GM21737 (cell line): ENCODE measurements at regions not wholly inside any gene's neighbourhood (a gene's known extent, or its start where the extent isn't known, plus 50 kb on each side); places are given as distances from the start of the nearest gene placed in this dataset.
"Not testable (repeated sequence)": the region's sequence is repeated elsewhere in the genome, so short reads cannot be mapped to it uniquely, and the experiment has no call there.

Experiments used
- ATAC-seq: cut with Tn5 transposase; IDR thresholded peaks from one replicate; pipeline ENCODE4 v1.9.1; 2021; ENCODE audit warnings: mild to moderate bottlenecking, moderate library complexity; ENCODE audit not compliant: unreplicated experiment

DNA sequence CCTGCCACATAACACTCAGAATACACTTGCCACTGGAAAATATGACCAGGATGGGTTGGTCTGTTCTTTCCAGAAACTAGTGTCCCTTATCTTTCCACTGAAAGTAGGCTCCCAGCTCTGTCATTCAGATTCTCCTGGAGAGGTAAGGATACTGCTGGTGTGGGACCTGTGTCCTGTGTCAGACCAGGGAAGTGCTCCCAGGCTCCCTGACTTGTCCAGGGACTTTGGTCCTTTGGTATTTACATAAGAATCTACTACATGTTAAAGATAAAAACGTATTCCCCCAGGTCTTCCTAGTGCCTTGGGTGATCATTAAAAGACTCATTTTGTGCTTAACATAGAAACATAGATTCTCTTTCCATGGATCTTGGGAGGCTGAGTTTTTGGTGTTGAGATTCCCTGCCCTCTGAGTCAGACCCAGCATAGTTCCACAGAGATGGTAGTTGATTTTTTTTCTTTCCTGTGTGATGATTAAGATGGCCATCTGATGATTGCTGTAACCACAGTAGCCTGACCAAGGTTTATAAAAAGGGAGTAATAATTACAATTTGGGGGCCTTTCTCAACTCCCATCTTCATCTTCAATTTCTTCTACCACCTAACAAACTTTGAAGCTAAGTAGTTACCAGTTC is 159.8 kb upstream of the JADE1 start:
- no peak for ATAC-seq

DNA sequence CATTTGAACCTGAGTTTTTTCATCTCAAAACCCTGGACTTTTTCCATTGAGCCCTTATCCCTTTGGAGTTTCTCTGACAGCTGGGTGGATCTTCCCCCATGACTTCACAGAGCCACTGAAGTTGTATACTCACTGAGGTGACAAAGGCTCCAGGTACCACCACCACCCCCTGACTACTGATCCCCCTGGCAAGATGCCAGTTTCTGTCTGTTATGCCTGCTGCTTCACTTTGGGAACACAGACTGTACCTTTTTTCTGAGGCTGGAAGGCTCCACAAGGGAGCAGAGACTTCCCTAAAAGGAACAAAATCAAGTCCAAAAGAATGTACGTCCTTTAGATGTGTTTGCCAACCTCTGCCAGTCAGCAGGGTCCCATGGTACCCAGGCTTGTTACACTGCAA is 160.3 kb upstream of the JADE1 start:
- no peak for ATAC-seq

DNA sequence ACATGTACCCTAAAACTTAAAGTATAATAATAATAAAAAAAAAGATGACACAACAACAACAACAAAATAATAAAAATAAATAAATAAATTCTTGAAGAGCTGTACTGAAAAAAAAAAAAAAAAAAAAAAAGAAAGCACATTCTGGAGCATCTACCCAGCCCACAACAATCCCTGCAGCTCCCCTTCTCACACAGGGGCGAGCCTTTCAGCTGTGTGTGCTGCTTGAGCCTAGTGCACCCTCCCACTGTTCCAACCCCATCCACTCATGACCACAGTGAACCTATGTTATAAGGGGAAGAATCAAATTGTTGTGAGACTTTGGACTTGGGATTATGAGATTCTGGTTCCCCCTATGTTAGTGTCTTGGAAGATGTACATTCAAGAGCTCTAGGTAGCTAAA is 161.5 kb upstream of the JADE1 start:
- no peak for ATAC-seq

DNA sequence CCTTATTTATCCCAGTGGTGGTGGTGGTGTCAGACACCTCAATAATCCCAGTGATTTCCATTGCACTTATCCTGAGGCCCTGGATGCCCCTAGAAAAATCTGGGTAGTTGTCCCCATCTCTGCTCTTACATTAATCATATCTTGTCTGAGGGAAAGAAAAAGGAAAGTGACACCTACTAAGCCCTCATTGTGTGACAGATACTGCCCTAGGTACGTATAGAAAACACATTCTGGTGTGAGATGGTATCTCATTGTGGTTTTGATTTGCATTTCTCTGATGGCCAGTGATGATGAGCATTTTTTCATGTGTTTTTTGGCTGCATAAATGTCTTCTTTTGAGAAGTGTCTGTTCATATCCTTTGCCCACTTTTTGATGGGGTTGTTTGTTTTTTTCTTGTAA is 162.6 kb upstream of the JADE1 start:
- ATAC-seq: not testable (repeated sequence)

DNA sequence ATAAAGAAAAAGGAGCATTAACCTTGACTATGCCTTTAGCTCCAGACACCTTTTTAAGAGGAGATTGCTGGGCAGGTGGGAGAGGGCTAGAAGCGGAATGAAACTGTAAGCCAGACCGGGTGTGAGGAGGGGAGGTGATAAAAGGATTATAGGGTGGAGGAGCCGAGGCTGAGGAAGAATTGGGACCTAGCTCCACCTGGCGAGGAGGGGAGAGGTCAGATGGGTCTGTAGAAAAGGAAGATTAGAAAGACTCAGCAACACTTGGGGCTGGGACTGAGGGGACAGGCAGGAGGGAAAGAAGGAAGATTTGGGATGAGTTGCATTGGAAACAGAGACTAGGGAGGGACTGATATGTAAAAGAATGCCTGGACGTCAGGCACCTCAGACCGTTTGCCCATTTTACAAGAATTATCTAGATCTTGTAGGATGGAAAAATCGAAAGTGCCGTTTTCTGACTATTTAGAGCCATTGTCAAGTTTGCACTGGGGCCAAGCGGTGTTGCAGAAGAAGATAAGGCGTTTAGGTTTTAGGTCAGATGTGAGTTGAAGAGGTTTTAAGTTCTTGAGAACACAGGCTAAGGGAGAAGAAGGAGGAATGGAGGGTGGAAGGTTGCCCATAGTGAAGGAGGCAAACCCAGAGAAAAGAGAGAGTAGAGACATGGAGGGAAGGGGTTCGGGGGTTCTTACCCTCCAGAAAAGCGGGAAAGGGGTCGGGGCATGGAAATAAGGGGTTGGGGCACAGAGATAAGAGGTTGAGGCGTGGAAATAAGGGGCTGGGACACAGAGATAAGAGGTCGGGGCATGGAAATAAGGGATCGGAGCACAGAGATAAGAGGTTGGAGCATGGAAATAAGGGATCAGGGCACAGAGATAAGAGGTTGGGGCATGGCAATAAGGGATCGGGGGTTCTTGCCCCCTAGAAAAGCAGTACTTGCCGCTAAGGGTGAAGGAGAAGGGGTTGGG is 164.5 kb upstream of the JADE1 start:
- ATAC-seq: not testable (repeated sequence)

DNA sequence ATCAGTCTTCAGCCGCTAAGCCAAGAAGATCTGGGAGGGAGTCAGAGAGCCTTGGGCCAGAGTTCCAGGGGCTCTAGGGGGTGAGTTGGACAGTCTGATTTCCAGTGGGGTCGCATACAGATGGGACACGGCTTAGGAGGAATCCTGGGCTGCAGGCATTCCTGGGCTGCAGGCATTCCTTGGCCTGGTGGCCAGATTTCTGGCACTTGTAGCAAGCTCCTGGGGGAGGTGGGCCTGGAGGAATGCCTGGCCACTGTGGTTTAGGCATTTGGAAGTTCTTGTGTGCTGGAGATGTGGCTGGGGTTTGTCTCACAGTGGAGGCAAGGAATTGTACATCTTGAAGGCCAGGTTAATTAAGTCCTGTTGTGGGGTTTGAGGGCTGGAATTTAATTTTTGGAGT is 165.4 kb upstream of the JADE1 start:
- ATAC-seq: not testable (repeated sequence)

DNA sequence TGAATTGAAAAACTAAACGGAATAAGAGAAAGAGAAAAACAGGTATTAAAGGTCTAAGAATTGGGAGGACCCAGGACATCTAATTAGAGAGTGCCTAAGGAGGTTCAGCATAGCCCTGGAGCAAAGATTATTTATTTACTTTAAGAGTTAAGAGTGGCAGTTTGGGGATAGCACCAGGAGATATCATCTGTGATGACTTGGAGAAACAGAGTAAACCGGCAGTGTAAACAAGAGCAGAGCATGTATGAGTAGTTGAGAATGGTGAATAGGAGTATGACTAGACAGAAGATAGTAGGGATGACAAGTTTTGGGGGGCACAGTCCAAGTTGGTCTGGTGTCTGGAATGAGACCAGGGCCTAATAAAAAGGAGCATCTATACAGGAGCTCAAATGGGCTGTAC is 167.9 kb upstream of the JADE1 start:
- not testable (repeated sequence) for ATAC-seq

DNA sequence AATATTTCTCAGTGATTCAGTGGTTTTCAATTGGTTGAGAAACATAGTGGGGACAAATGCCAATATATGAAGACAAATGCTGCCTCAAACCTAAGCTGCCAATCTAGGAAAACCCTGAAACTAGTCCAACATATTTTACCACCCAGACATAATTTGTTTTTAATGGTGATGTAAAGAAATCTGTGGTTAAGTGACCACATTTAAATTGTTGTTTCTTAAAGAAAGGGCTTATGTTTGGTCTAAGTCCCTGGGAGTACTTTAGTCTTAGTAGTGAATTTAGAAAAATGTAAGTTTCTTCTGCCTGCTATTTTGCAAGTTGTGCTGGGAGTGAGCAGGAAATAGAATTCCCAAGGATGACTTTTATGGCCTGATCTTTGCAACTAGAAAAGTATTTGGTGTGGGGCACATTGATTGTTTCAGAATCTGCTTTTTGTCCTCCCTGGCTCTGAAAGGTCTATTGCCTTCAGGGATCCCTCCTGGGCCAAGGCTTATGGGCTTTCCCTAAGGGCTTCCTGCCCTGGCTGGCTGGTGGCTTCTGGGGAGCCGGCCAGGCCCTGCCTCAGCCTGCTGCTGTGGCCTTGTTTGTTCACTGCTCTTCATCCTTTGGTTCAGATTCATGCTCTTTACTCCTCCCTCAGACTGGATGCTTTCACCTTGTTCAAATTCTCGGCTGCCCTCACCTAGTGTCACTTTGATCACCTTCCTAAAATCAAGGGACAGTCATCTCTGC is 169.8 kb upstream of the JADE1 start:
- ATAC-seq: no peak

DNA sequence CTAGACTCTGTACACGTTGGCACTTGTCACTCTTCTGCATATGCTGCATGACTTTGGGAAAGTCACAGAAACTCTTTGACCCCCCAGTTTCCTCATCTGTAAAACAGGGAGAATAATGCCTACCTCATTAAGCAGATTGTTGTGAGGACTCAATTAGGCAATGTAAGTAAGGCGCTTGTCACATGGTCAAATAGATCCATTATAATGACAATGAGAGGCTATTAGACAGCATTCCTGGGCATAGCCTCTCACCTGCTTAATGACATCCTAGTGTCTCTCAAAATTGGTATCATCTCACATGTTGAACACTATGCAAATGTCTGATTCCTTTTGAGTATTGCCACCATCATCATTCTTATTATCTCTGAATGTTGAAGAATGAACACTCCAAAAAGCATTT is 172.6 kb upstream of the JADE1 start:
- ATAC-seq: no peak

DNA sequence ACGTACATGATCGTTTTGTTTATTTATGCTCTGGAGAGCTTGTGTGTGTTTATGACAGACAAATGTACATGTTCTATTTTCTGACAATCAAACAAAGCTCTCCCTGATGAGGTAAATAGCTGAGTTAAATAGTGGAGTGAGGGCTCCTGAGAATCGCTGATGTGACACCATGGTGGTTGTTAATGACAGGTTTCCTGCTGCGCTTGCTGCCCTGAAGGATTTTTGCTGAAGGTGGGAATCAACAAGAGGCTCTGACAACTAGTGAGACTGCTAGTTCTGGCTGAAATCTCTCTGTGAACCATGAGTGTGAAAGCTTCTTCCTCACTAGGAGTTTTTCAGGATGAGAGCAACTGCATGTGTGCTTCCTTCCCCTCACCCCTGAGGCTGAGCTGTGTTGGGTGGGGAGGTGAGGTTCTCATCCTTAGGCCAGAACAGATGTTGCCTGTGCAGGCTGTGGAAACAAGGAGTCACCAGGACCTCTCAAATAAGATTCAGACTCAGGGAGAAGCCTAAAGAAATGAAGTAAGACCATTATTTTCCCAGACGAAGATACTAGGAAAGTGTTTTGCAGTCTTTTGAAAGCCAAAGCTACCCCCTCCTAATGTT is 173.4 kb upstream of the JADE1 start:
- no peak for ATAC-seq

DNA sequence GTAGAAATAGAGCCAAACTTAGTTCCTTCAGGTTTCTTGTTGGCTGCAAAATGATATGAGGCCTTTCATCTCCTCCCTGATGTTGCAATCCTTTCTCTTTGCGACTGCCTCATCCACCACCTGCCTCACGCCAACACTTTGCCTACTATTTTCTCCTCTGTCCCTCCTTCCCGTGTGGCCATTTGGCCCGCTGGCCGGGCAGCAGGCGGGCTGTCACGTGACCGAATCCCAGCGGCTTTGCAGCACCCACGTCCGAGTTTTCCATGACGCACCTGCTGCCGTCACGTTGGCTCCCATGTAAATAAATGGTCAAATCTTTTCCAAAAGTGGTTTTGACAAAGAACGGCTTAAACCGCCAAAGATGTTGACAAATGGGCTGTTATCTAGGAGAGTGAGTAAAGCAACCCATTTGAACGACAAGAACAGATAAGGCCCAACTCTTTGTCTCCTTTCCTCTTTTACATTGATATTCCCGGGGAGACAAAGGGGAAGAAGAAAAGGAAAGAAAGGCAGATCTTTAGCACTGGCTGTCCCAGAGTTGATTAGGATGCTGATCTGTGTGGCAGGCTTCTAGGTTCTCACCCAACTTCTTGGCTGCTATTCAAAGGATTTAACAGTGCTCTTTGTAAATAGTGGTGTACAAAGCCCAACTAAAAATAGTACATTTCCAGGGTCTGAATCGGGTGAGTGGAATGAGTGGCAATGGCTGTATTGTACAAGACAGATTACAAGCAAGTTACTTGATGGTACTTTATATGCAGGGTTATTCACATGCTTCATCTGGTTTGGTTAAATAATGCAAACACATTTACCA is 174.2 kb upstream of the JADE1 start:
- ATAC-seq: no peak

DNA sequence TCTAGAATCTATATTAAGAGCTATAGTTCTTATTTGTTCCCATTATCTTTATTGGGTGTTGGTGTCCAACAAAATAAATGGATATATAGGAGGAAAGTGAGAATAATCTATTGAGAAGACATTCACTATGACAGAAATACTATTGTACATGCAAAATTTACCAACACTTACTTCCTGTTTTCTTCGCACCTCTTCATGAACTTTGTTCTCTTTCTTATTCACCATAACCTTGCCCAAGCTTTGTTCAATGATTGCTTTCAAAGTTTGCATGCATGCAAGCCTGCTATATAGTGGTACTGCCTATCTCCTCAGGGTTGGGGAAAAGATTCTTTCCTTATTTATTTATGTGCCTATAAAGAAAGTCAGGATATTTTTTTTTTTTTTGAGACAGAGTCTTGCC is 176.4 kb upstream of the JADE1 start:
- ATAC-seq: no peak

DNA sequence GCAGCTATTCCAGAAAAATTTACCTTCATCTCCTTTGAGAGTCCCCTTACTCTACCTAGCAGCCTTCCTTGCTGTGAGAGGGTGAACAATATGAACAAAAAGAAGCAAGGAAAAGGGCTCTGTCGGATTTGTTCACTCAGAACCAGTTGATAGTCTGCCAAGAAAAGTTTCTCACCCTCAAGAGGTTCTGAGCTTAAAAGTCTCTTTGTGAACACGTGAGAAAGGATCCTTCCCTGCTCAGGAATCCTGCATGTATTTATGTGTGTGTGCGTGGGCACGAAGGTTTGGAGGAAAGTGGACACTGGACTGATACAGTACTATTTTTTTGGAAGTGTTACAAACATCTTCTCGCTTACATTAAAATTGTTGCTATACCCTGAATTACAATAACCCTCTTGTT is 178.6 kb upstream of the JADE1 start:
- ATAC-seq: no peak

DNA sequence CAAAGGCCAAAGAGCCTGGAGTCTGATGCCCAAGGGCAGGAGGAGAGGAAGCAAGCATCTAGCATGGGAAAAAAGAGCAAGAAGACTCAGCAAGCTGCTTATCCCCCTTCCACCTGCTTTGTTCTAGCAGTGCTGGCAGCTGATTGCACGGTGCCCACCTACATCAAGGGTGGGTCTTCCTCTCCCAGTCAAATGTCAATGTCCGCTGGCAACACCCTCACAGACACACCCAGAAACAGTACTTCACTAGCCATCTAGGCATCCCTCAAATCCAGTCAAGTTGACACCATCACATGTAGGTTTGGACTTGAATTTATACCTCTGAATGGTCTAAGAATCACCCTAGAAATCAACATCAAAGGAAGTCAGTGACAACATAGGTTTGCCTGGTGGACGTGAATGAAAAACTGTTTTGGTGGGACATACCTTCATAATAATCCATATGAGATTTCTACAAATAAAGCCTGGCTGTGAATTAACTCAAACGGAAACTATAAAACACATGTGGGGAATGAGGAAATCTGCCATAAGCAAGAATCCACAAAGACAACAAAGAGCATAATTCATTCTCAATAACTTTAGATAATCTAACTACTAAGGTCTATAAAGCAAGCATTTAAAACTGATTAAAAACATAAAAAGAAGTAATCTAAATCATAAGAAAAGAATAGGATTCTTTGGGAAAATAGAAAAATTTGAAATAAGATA is 185.8 kb upstream of the JADE1 start:
- ATAC-seq: no peak

DNA sequence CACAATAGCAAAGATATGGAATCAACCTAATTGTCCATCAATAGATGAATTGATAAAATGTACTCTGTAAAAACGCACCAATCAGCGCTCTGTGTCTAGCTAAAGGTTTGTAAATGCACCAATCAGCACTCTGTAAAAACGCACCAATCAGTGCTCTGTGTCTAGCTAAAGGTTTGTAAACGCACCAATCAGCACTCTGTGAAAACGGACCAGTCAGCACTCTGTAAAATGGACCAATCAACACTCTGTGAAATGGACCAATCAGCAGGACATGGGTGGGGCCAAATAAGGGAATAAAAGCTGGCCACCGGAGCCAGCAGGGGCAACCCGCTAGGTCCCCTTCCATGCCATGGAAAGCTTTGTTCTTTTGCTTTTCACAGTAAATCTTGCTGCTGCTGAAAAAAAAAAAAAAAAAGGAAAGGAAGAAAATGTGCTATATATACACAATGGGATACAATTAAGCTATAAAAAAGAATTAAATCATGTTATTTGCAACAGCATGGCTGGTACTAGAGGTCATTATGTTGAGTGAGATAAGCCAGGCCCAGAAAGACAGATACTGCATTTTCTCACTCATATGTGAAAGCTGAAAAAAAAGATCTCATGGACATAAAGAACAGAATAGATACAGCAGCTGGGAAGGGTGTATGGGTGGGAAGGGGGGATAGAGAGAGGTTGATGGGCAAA is 189.1 kb upstream of the JADE1 start:
- ATAC-seq: not testable (repeated sequence)

DNA sequence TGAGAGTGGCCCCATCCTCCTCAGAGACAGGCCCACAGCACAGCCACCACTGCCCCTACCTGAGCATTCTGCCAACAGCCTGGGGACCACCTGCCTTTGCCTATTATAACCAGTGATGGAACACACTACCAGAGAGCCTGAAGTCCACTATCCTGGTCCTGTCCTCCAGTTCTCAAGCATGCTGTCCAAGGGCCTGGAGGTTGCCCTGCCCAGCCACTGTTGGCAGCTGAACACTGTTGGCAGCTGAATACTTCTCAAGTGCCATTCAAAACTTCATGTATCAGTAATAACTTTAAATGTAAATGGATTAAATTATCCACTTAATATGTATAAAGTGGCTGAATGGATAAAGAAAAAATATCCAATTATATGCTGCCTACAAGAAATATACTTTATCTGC is 194.3 kb upstream of the JADE1 start:
- no peak for ATAC-seq

DNA sequence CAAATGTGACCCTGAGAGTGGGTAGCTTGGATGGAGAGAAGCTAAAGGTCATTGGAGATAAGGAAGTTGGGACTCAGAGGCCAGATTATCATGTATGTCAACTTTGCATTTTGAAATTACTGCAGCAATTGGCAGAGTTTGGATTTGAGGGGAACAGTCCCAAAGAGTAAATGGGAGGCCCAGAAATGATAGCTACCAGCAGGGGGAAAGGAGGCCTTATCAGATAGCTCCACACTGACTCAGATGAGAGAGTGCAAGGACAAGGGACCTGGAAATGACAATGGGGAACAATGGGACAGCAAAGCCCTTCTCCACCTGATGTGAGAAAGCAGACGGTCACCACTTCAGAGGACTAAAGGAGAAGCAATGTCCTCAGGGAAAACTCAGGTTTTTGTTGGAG is 201.5 kb upstream of the JADE1 start:
- no peak for ATAC-seq

DNA sequence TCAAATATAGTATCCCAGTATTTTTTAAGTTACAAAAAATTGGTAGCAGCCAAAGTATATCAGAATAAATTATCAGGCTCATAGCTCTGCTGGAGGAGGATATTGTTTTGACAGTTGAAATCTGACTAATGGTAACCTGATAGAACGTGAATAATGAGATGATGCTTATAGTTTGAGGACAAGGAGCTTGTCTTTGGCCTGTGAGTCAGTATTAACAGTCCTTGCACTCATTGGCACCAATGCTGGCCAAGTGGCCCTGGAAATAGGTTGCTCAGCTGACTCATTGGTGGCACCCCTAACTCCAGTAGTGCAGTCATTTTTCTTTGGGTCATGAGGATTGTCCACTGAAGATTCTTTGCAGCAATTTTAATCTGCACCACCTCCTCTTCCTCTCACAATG is 203.3 kb upstream of the JADE1 start:
- no peak for ATAC-seq

DNA sequence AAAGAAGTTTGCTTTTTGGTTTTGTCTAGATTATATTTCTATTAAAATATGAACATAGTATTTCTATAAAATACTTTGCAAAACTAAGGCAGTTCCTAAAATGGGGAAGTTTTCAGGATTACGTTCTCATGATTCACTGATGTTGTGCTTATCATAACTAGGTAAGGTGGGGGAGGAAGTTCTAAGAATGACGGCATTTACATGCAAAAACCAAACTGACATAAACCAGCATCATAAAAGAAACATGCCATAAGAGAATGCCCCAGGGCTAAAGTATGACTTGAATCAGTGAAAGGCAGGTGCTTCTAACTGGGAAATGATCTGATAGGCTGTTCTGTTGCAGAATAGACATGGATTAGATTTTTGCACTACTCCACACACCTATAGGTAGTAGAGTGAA is 204.7 kb upstream of the JADE1 start:
- ATAC-seq: no peak
